HG03045 (cell line): ENCODE measurements at regions not wholly inside any gene's neighbourhood (a gene's known extent, or its start where the extent isn't known, plus 50 kb on each side); places are given as distances from the start of the nearest gene placed in this dataset.

Experiments
- ATAC-seq: cut with Tn5 transposase; IDR thresholded peaks from one replicate; pipeline ENCODE4 v1.9.1; 2021; ENCODE audit warnings: mild to moderate bottlenecking, moderate library complexity; ENCODE audit not compliant: unreplicated experiment

- ATAC-seq = no peak
Measured at GRCh38 chr20:1720845-1721475, 63.4 kb upstream of the SIRPG start.

- ATAC-seq = no peak
Measured at GRCh38 chr20:1720226-1720625, 62.6 kb upstream of the SIRPG start.

GRCh38 chr20:1718604-1719384 is 61.2 kb upstream of the SIRPG start:
- no peak for ATAC-seq

- ATAC-seq = no peak
Measured at GRCh38 chr20:1712634-1713624, 55.4 kb upstream of the SIRPG start.

GRCh38 chr20:1711826-1712601 is 54.4 kb upstream of the SIRPG start:
- no peak for ATAC-seq

- ATAC-seq = no peak
Measured at GRCh38 chr20:1711266-1711665, 53.7 kb upstream of the SIRPG start.

GRCh38 chr20:1710484-1710883 is 52.9 kb upstream of the SIRPG start:
- no peak for ATAC-seq

GRCh38 chr20:1707588-1708449 is 50.2 kb upstream of the SIRPG start:
- ATAC-seq = no peak
